ENCODE measurements at regions not wholly inside any gene's neighbourhood (a gene's known extent, or its start where the extent isn't known, plus 50 kb on each side); places are given as distances from the start of the nearest gene placed in this dataset.

DNA sequence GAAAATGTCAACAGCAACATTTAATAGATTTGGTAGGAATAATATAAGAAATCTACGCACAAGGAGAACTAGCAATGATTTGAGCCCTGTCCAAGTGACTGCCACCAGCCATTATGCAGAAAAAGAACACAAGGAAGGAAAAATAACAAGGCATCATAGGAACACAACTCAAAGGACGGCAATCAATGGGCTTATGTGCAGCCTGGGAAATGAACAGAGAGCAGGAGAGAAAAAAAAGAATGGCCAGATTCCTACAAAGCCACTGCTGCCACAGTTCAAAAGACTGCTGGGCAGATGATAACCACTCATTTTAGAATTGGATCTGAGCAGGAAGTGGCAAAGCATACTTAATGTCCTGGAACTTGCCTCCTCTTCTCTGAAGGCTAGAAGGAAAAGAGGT, 274.3 kb upstream of the CAMK1G start:
- no peak for TF ChIP-seq CTCF (IDR thresholded peaks at IDR 0.05)
- TF ChIP-seq POLR2AphosphoS5 (IDR thresholded peaks at IDR 0.05) = no peak
- TF ChIP-seq POLR2A (IDR thresholded peaks at IDR 0.05) = no peak
